Natural killer cell (primary cell): ENCODE measurements at regions not wholly inside any gene's neighbourhood (a gene's known extent, or its start where the extent isn't known, plus 50 kb on each side); places are given as distances from the start of the nearest gene placed in this dataset.

Experiments used
- ATAC-seq, 3 donors: fragments of 150-1000 bp in 2 of 3; fragments of 200-7000 bp in 1 of 3; cut with Tn5 transposase; 1 replicate in 1 of 3; 2 replicates in 2 of 3; pipeline ENCODE4 v1.10.0; 2021; ENCODE audit warnings: mild to moderate bottlenecking in 2 of 3, moderate library complexity in 2 of 3
- DNase-seq, 2 donors: peaks; one replicate each; pipeline versions ENCODE4 v3.0.0 to v3.0.0-alpha.2; 2013 to 2021; ENCODE audit warnings: mixed read lengths in 1 of 2
- H3K27ac ChIP-seq: one replicate; pipeline ENCODE4 v1.5.1; 2013; ENCODE audit warnings: mild to moderate bottlenecking, low read length
- H3K27me3 ChIP-seq: one replicate; pipeline ENCODE4 v1.6.1; 2013; ENCODE audit warnings: low read length; ENCODE audit not compliant: control insufficient read depth, insufficient read depth
- H3K36me3 ChIP-seq: one replicate; pipeline ENCODE4 v1.6.1; 2013; ENCODE audit warnings: low read length; ENCODE audit not compliant: control insufficient read depth, insufficient read depth
- H3K4me1 ChIP-seq: one replicate; pipeline ENCODE4 v1.6.1; 2013; ENCODE audit warnings: low read length; ENCODE audit not compliant: control insufficient read depth, insufficient read depth
- H3K4me3 ChIP-seq: one replicate; pipeline ENCODE4 v1.5.1; 2013; ENCODE audit warnings: low read length
- H3K9me3 ChIP-seq: one replicate; pipeline ENCODE4 v1.6.1; 2013; ENCODE audit warnings: low read length; ENCODE audit not compliant: control insufficient read depth, insufficient read depth
- H3K27ac Mint-ChIP-seq, 2 donors: one replicate each; pipeline ENCODE4 v1.8.0; 2022; ENCODE audit warnings: mild to moderate bottlenecking in 2 of 2, mixed read lengths in 2 of 2, moderate library complexity in 1 of 2
- H3K27me3 Mint-ChIP-seq, 2 donors: one replicate each; pipeline ENCODE4 v1.8.0; 2022; ENCODE audit warnings: low read depth in 2 of 2, mixed read lengths in 2 of 2
- H3K36me3 Mint-ChIP-seq: one replicate; pipeline ENCODE4 v1.8.0; 2022; ENCODE audit warnings: mixed read lengths
- H3K4me1 Mint-ChIP-seq, 2 donors: one replicate each; pipeline ENCODE4 v1.8.0; 2022; ENCODE audit warnings: mixed read lengths in 2 of 2
- H3K4me3 Mint-ChIP-seq: one replicate; pipeline ENCODE4 v1.8.0; 2022; ENCODE audit warnings: mild to moderate bottlenecking, moderate library complexity, mixed read lengths
- H3K9me3 Mint-ChIP-seq, 2 donors: one replicate each; pipeline ENCODE4 v1.8.0; 2022; ENCODE audit warnings: mixed read lengths in 2 of 2
- CTCF ChIP-seq: fragments of 200-600 bp; IDR thresholded peaks from one replicate; pipeline ENCODE4 v1.8.0; 2022; ENCODE audit warnings: antibody characterized with exemption
- WGBS: methylation state at CpG from one replicate; pipeline ENCODE4 v1.1.7; 2013; ENCODE audit warnings: missing lambda C conversion rate; ENCODE audit not compliant: insufficient coverage; 5-methylcytosine and 5-hydroxymethylcytosine counted together
- intact Hi-C: fragments of 100-400 bp; cut with micrococcal nuclease; formaldehyde crosslinking; loops from one replicate; pipeline ENCODE4 v1.14.2; 2022

GRCh38 chr1:83802460-83803152, 196.3 kb downstream of the TTLL7 start:
- WGBS: 82% methylated on average over 7 of the region's 8 CpGs
- Histone ChIP-seq H3K4me1 (no peaks in the 10 kb centered on the region), H3K36me3 (no peaks in the 10 kb centered on the region), H3K27me3 (no peaks in the 10 kb centered on the region), H3K9me3 (no peaks in the 10 kb centered on the region), H3K27ac (no peak overlapping the region), H3K4me3 (no peak overlapping the region)
- no peak for DNase-seq
- H3K4me1 Mint-ChIP-seq: no peaks in the 10 kb centered on the region
- no peaks in the 10 kb centered on the region for H3K27me3 Mint-ChIP-seq
- no peak for TF ChIP-seq CTCF
- no peak overlapping the region for H3K27ac Mint-ChIP-seq
- intact Hi-C loops: no loop called here
- no peaks in the 10 kb centered on the region for H3K36me3 Mint-ChIP-seq
- H3K4me3 Mint-ChIP-seq: no peak overlapping the region
- ATAC-seq: no peak
- peaks cover 0 to 4% of the 10 kb centered on the region in 2 donors for H3K9me3 Mint-ChIP-seq

GRCh38 chr1:83802023-83802422, 196.9 kb downstream of the TTLL7 start:
- no peaks in the 10 kb centered on the region for H3K4me1 Mint-ChIP-seq
- H3K4me3 Mint-ChIP-seq: no peak overlapping the region
- no peak for TF ChIP-seq CTCF
- DNase-seq (no peak), ATAC-seq (no peak)
- Histone ChIP-seq H3K36me3 (no peaks in the 10 kb centered on the region), H3K27me3 (no peaks in the 10 kb centered on the region), H3K4me3 (no peak overlapping the region), H3K27ac (no peak overlapping the region), H3K9me3 (no peaks in the 10 kb centered on the region), H3K4me1 (no peaks in the 10 kb centered on the region)
- no peaks in the 10 kb centered on the region for H3K27me3 Mint-ChIP-seq
- peaks cover 0 to 4% of the 10 kb centered on the region in 2 donors for H3K9me3 Mint-ChIP-seq
- no peak overlapping the region for H3K27ac Mint-ChIP-seq
- intact Hi-C loops: no loop called here
- no peaks in the 10 kb centered on the region for H3K36me3 Mint-ChIP-seq
- WGBS: 86% methylated on average over 1 of the region's 3 CpGs

- no peak for TF ChIP-seq CTCF
- intact Hi-C loops: no loop called here
- Histone ChIP-seq H3K27ac (no peak overlapping the region), H3K9me3 (no peaks in the 10 kb centered on the region), H3K4me1 (no peaks in the 10 kb centered on the region), H3K4me3 (no peak overlapping the region), H3K36me3 (no peaks in the 10 kb centered on the region), H3K27me3 (no peaks in the 10 kb centered on the region)
- Mint-ChIP-seq H3K4me3 (no peak overlapping the region), H3K4me1 (no peaks in the 10 kb centered on the region), H3K9me3 (peaks cover 0 to 2% of the 10 kb centered on the region in 2 donors), H3K27ac (no peak overlapping the region), H3K27me3 (no peaks in the 10 kb centered on the region), H3K36me3 (no peaks in the 10 kb centered on the region)
- no peak for DNase-seq
- no peak for ATAC-seq
- WGBS: 60% methylated on average over 1 of the region's 3 CpGs
Measured at GRCh38 chr1:83800066-83800465, 198.9 kb downstream of the TTLL7 start.

GRCh38 chr1:83799594-83799993, 199.3 kb downstream of the TTLL7 start:
- Mint-ChIP-seq H3K4me3 (no peak overlapping the region), H3K27me3 (no peaks in the 10 kb centered on the region), H3K9me3 (peaks cover 0 to 2% of the 10 kb centered on the region in 2 donors), H3K27ac (no peak overlapping the region), H3K4me1 (no peaks in the 10 kb centered on the region), H3K36me3 (no peaks in the 10 kb centered on the region)
- DNase-seq (no peak), ATAC-seq (no peak)
- 0% methylated on average over 1 of the region's 1 CpG for WGBS
- Histone ChIP-seq H3K4me1 (no peaks in the 10 kb centered on the region), H3K27me3 (no peaks in the 10 kb centered on the region), H3K27ac (no peak overlapping the region), H3K36me3 (no peaks in the 10 kb centered on the region), H3K4me3 (no peak overlapping the region), H3K9me3 (no peaks in the 10 kb centered on the region)
- intact Hi-C loops: no loop called here
- no peak for TF ChIP-seq CTCF
